ENCODE measurements at regions not wholly inside any gene's neighbourhood (a gene's known extent, or its start where the extent isn't known, plus 50 kb on each side); places are given as distances from the start of the nearest gene placed in this dataset.

DNA sequence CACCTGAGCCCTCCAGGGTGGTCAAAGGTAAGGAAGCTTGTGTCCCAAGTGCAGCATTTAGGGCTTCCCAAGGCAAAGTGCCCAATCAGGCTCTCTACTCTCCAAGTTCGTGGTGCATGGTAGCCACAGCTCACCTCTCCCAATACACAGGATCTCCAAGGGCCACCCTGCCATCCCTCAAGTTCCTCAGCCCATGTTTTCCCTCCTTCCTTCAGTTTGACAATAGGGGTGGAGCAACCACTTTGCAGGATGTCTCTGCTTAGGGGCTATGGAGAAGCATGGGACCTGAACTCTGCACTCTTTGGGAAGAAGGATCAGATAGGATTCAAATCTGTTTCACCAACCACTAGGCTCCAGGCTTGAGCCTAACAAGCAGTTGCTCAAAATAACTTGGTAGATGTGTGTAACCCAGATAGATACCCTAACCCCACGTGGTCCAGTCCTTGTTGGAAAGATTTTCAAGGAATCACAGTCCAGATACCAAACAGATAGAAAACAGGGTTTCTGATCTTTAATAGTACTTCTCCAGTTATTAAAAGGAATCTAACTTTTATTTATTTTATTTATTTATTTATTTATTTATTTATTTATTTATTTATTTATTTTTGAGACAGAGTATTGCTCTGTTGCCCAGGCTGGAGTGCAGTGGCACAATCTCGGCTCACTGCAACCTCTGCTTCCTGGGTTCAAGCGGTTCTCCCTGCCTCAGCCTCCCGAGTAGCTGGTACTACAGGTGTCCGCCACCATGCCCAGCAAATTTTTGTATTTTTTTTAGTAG is 248.1 kb downstream of the CTTN start:
- no peaks in the 10 kb centered on the region for H3K79me2 ChIP-seq (ENCODE audit: insufficient read depth)
- H3F3A ChIP-seq (ENCODE audit: insufficient read depth), result no peaks in the 10 kb centered on the region
- in situ Hi-C loops (cut with MboI), result no loop called here
- no peak overlapping the region for H3K4me3 ChIP-seq
- H3K4me1 ChIP-seq (ENCODE audit: insufficient read depth), result no peaks in the 10 kb centered on the region
- no peak for DNase-seq
- TF ChIP-seq EZH2 (IDR thresholded peaks at IDR 0.05; ENCODE audit: insufficient read depth, poor library complexity, severe bottlenecking), result no peak
- H2AFZ ChIP-seq, result no peak overlapping the region
- H3K9ac ChIP-seq, result no peak overlapping the region
- H3K9me3 ChIP-seq (ENCODE audit: low read depth), result no peaks in the 10 kb centered on the region
- H3K4me2 ChIP-seq (ENCODE audit: unreplicated experiment), result no peak overlapping the region
- WGBS, 2 experiments (ENCODE audit: low coverage in 1 of 2, low lambda C conversion rate in 2 of 2, missing lambda C conversion rate in 2 of 2), result 36 to 39% methylated on average over 6 of the region's 6 CpGs
- H3K27ac ChIP-seq, result no peak overlapping the region
- no peaks in the 10 kb centered on the region for H3K27me3 ChIP-seq (replicated peaks; ENCODE audit: insufficient read depth)
- H3K36me3 ChIP-seq (ENCODE audit: low read depth), result no peaks in the 10 kb centered on the region
- no peaks in the 10 kb centered on the region for H3K9me2 ChIP-seq (ENCODE audit: insufficient read depth)
- H4K20me1 ChIP-seq (ENCODE audit: insufficient read depth), result no peaks in the 10 kb centered on the region

DNA sequence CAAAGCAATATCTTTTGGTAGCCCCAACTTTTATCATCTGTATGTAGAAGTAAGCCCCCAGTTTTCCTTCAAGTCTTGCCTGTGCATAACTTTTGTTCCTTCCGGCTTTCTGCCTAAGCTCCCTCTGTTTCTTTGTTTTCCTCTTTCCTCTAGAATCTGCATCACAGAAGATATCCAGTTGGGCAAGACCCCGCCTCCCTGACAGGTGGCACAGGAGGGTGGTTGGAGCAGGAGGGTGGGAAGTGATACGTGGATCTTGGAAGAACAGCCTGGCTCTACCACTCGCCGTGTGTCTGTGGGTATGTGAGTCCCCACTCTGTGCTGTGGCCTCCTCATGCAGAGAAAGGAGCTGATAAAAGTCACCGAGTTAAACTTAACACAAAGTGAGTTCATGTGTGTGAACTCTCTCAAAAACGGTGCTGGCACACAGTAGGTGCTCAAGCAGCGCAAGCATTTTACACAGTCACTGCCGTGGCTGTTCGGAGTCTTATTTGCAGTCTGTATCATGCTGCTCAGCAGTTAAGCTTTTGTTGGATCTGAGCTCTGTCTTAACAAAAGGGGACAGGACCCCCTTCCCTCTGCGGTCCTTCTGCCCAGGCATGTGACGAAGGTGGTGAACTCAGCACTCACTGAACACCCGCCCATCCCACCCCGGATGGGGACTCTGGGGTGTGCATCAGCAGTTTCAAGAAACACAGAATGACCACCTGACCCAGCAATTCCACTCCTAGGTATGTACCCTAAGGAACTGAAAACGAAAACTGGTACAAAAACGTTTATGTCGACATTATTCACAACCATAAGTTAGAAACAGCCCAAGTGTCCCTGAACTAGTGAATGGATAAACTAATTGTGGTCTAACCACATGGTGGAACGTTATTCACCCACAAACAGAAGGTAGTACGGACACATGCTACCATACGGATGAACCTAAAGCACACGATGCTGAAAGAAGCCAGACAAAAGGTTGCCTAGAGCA is 249.1 kb downstream of the CTTN start:
- no peaks in the 10 kb centered on the region for H3K27me3 ChIP-seq (replicated peaks; ENCODE audit: insufficient read depth)
- H3K9me3 ChIP-seq (ENCODE audit: low read depth), result no peaks in the 10 kb centered on the region
- no peak overlapping the region for H3K9ac ChIP-seq
- no peak overlapping the region for H3K27ac ChIP-seq
- DNase-seq, result no peak
- no peaks in the 10 kb centered on the region for H3K36me3 ChIP-seq (ENCODE audit: low read depth)
- H3K4me2 ChIP-seq (ENCODE audit: unreplicated experiment), result no peak overlapping the region
- H3K79me2 ChIP-seq (ENCODE audit: insufficient read depth), result no peaks in the 10 kb centered on the region
- in situ Hi-C loops (cut with MboI), result no loop called here
- 30 to 33% methylated on average over 21 of the region's 21 CpGs for WGBS, 2 experiments (ENCODE audit: low coverage in 1 of 2, low lambda C conversion rate in 2 of 2, missing lambda C conversion rate in 2 of 2)
- H2AFZ ChIP-seq, result no peak overlapping the region
- H4K20me1 ChIP-seq (ENCODE audit: insufficient read depth), result no peaks in the 10 kb centered on the region
- no peaks in the 10 kb centered on the region for H3F3A ChIP-seq (ENCODE audit: insufficient read depth)
- TF ChIP-seq EZH2phosphoT487 (IDR thresholded peaks at IDR 0.05; ENCODE audit: insufficient read depth, low read depth), result no peak
- no peaks in the 10 kb centered on the region for H3K9me2 ChIP-seq (ENCODE audit: insufficient read depth)
- no peaks in the 10 kb centered on the region for H3K4me1 ChIP-seq (ENCODE audit: insufficient read depth)
- H3K4me3 ChIP-seq, result no peak overlapping the region

DNA sequence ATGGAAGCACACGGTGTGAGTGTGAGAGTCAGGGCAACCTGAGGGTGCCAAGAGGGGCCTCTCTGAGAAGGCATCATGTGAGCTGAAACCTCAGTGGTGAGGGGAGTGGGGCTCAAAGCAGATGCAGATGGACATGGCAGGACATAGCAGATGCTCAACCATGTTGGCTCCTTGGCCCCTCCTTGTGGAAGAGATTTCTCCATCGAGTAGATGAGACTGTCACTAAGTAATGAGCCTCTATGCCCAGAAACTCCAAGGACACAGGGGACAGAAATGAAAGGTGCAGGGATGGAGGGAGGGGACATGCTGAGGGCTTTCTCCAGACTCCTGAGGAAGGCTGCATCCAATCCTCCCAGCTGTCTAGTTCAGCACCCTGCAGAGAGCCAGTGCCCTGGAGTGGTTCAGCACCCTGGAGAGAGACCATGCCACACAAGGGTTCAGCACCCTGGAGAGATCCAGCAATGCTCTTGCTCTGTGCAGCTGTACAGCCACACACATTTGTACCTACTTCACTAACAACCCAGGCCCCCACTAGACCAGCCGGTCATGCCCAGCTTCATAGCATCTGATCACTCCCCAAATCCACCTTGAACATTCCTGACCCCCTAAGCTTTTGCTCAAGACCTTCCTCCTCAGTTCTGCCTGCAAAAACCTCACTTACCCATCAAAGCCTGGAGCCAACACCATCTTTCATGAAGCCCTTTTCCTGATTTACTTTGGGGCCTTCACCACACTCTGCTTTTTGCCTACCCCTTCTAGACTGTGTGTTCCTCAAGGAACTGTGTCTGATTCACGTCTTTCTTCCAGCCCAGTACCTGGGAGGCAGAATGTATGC is 252.0 kb downstream of the CTTN start:
- Histone ChIP-seq H3K79me2 (ENCODE audit: insufficient read depth) (no peaks in the 10 kb centered on the region), H3K27me3 (replicated peaks; ENCODE audit: insufficient read depth) (no peaks in the 10 kb centered on the region), H3K4me3 (no peak overlapping the region), H3K36me3 (ENCODE audit: low read depth) (no peaks in the 10 kb centered on the region), H3K9me3 (ENCODE audit: low read depth) (no peaks in the 10 kb centered on the region), H3K4me2 (ENCODE audit: unreplicated experiment) (no peak overlapping the region), H3K27ac (no peak overlapping the region), H3K9me2 (ENCODE audit: insufficient read depth) (no peaks in the 10 kb centered on the region), H2AFZ (no peak overlapping the region), H3F3A (ENCODE audit: insufficient read depth) (no peaks in the 10 kb centered on the region), H3K4me1 (ENCODE audit: insufficient read depth) (no peaks in the 10 kb centered on the region), H3K9ac (no peak overlapping the region), H4K20me1 (ENCODE audit: insufficient read depth) (no peaks in the 10 kb centered on the region)
- no peak for TF ChIP-seq EZH2phosphoT487 (IDR thresholded peaks at IDR 0.05; ENCODE audit: insufficient read depth, low read depth)
- no peak for TF ChIP-seq EZH2 (IDR thresholded peaks at IDR 0.05; ENCODE audit: insufficient read depth, poor library complexity, severe bottlenecking)
- DNase-seq, result peak; percentile 76
- 30 to 32% methylated on average over 4 of the region's 4 CpGs for WGBS, 2 experiments (ENCODE audit: low coverage in 1 of 2, low lambda C conversion rate in 2 of 2, missing lambda C conversion rate in 2 of 2)
- in situ Hi-C loops (cut with MboI), result no loop called here

DNA sequence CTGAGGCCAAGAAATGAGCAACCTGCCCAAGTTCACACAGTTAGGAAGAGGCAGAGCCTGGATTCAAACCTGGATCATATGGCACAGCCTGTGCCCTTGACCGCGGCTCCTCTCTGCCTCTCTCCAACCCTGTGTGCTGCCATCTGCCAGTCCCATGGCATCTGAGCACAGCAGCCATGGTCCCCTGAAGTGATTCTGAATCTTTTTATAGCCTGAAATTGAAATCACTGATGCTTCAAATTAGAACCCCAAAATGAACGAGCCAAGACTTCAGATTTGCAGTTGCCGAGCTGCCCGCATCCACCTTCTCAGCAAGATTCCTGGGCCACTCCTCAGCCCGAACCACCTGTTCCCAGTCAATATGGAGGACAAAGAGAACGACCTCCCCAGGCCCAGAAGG is 252.7 kb downstream of the CTTN start:
- in situ Hi-C loops (cut with MboI), result no loop called here

More for the DNA sequence above, 252.7 kb downstream of the CTTN start:
- DNase-seq, result no peak
- TF ChIP-seq EZH2phosphoT487 (IDR thresholded peaks at IDR 0.05; ENCODE audit: insufficient read depth, low read depth) (no peak), EZH2 (IDR thresholded peaks at IDR 0.05; ENCODE audit: insufficient read depth, poor library complexity, severe bottlenecking) (no peak)
- H3F3A ChIP-seq (ENCODE audit: insufficient read depth), result no peaks in the 10 kb centered on the region
- H3K4me2 ChIP-seq (ENCODE audit: unreplicated experiment), result no peak overlapping the region
- no peaks in the 10 kb centered on the region for H3K36me3 ChIP-seq (ENCODE audit: low read depth)
- no peaks in the 10 kb centered on the region for H3K9me3 ChIP-seq (ENCODE audit: low read depth)
- no peaks in the 10 kb centered on the region for H4K20me1 ChIP-seq (ENCODE audit: insufficient read depth)
- WGBS, 2 experiments (ENCODE audit: low coverage in 1 of 2, low lambda C conversion rate in 2 of 2, missing lambda C conversion rate in 2 of 2), result 43 to 63% methylated on average over 7 of the region's 7 CpGs
- H3K9me2 ChIP-seq (ENCODE audit: insufficient read depth), result no peaks in the 10 kb centered on the region
- no peak overlapping the region for H3K4me3 ChIP-seq
- no peaks in the 10 kb centered on the region for H3K4me1 ChIP-seq (ENCODE audit: insufficient read depth)
- H3K9ac ChIP-seq, result no peak overlapping the region
- H3K79me2 ChIP-seq (ENCODE audit: insufficient read depth), result no peaks in the 10 kb centered on the region
- H2AFZ ChIP-seq, result no peak overlapping the region
- no peak overlapping the region for H3K27ac ChIP-seq
- H3K27me3 ChIP-seq (replicated peaks; ENCODE audit: insufficient read depth), result no peaks in the 10 kb centered on the region

Measured in GM23248 (cell line).